GM10248 (cell line): ENCODE measurements at regions not wholly inside any gene's neighbourhood (a gene's known extent, or its start where the extent isn't known, plus 50 kb on each side); places are given as distances from the start of the nearest gene placed in this dataset.

ENCODE experiments used
- CTCF ChIA-PET: fragments of 300-600 bp; sonication (Branson Sonifier 250); formaldehyde crosslinking; extraction: SDS; loops from one replicate; lab custom pipeline; 2021; ENCODE audit warnings: antibody characterized with exemption; lab: Yijun Ruan, JAX
- POLR2A ChIA-PET: fragments of 350-650 bp; sonication (Branson Sonifier 250); formaldehyde crosslinking; extraction: SDS; loops from one replicate; lab custom pipeline; 2020; ENCODE audit warnings: antibody characterized with exemption; lab: Yijun Ruan, JAX
- DNase-seq: peaks from one replicate; pipeline ENCODE4 v3.0.0; 2012; ENCODE audit errors: extremely low spot score
- TF ChIP-seq, protein P1 (sequence below): IDR thresholded peaks from 2 replicates; pipeline ENCODE4 v1.5.1; 2012; ENCODE audit warnings: mild to moderate bottlenecking, low read depth; ENCODE audit errors: extremely low read depth, missing control alignments, control extremely low read depth

- TF ChIP-seq, protein P1, sequence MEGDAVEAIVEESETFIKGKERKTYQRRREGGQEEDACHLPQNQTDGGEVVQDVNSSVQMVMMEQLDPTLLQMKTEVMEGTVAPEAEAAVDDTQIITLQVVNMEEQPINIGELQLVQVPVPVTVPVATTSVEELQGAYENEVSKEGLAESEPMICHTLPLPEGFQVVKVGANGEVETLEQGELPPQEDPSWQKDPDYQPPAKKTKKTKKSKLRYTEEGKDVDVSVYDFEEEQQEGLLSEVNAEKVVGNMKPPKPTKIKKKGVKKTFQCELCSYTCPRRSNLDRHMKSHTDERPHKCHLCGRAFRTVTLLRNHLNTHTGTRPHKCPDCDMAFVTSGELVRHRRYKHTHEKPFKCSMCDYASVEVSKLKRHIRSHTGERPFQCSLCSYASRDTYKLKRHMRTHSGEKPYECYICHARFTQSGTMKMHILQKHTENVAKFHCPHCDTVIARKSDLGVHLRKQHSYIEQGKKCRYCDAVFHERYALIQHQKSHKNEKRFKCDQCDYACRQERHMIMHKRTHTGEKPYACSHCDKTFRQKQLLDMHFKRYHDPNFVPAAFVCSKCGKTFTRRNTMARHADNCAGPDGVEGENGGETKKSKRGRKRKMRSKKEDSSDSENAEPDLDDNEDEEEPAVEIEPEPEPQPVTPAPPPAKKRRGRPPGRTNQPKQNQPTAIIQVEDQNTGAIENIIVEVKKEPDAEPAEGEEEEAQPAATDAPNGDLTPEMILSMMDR = no peak
- POLR2A ChIA-PET = no interaction called here
- CTCF ChIA-PET = no interaction called here
- no peak for DNase-seq
Measured at GRCh38 chr1:198462365-198463019, 78.0 kb downstream of the ATP6V1G3 start.

GRCh38 chr1:198455966-198456365, 84.5 kb downstream of the ATP6V1G3 start:
- DNase-seq = no peak
- ChIA-PET CTCF (no interaction called here), POLR2A (no interaction called here)
- TF ChIP-seq, protein P1 = no peak

DNA sequence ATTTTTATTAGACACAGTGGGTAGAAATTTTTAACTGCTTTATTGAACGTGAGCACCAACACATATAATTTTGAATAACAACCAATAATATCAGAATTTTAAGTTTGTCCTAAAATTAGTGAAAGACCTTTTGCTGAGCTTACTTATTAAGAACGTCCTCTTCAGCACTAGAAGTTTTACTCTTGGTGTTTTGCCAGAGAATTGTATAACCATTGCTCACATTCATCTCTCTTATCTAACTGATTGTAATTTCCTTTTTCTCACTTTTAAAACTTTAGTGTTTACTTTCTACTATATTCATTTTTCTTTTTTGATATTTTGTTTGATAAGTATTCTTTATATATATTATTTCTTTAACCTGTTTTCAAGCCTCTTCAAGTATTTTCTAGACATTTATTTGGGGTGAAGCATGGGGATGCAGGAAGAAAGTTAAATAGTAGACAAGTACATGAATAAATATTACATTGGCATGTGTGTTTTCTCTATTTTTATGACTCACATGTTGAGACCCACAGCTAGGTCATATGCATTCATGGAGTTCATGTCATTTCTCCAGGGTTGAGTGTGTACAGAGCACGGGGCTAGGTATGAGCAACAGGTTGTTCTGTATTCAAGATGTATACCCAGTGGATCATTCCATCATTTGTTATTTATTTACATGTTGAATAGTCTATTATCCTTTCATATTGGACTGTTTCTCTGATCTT, 90.6 kb downstream of the ATP6V1G3 start:
- CTCF ChIA-PET = interaction anchor here (1.3 kb wide), 1 partner anchor 17 kb away, joined by 5 read pairs; no protein-coding TSS in a partner anchor
- DNase-seq = no peak
- POLR2A ChIA-PET = no interaction called here
- TF ChIP-seq, protein P1 = no peak

DNA sequence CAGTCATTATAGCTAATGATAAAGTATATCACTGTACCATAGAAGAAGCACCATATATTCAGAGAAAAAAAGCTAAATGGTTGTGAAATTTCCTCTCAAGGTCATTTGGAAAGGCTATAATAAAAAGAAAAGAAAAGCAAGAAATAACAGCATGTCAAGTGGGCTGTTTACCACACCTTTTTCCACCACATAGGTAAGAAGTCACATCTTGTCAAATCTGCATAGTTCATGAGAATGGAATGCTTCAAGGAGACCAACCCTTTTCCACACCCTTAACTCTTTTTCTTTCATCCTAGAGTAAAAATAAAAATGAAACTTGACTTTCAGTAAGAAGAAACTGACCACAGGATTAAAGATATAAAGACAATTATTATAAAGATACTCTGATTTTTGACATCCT, 91.2 kb downstream of the ATP6V1G3 start:
- POLR2A ChIA-PET = no interaction called here
- TF ChIP-seq, protein P1 = no peak
- no peak for DNase-seq
- CTCF ChIA-PET = interaction anchor here (1.3 to 1.5 kb wide), 2 partner anchors 18 to 25 kb away, joined by 4 to 5 read pairs; no protein-coding TSS in a partner anchor

DNA sequence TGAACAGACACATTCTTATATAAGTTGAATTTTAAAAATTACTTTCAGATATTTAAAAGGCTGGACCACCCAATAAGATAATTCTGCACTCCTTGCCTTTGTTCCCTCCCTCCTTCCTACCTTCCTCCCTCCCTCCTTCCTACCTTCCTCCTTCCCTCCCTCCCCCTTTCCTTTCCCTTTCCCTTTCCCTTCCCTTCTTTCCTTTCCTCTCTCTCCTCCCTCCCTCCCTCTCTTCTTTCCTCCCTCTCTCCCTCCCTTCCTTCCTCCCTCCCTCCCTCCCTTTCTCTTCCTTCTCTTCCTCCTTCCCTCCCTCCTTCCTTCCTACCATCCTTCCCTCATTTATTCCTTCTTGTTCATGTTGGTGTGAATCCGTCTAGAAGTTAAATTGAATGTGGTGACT, 93.0 kb downstream of the ATP6V1G3 start:
- TF ChIP-seq, protein P1 = no peak
- DNase-seq = no peak
- ChIA-PET POLR2A (no interaction called here), CTCF (interaction anchor here (1.5 kb wide), 1 partner anchor 23 kb away, joined by 4 read pairs; no protein-coding TSS in a partner anchor)

GRCh38 chr1:198445872-198446271, 94.6 kb downstream of the ATP6V1G3 start:
- CTCF ChIA-PET = no interaction called here
- TF ChIP-seq, protein P1 = no peak
- POLR2A ChIA-PET = no interaction called here
- DNase-seq = no peak
